ENCODE measurements at regions not wholly inside any gene's neighbourhood (a gene's known extent, or its start where the extent isn't known, plus 50 kb on each side); places are given as distances from the start of the nearest gene placed in this dataset.

DNA sequence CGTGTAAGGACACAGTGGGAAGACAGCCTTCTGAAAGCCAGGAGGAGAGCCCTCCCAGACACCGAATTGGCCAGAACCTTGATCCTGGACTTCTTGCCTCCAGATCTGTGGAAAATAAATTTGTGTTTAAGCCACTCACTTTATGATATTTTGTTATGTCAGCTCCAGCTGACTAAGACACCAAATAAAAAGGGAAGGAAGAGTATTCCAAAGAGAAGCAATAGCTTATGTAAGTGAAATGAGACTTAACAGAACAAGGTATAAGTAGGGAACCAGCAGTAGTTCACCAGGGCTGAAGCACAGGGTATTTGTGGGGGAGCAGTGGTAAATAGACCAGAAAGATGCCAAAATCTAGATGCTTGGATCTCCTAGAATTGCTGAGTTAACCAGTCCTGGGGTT is 94.2 kb upstream of the WLS start:
- H3K79me2 ChIP-seq (ENCODE audit: low read length): no peaks in the 10 kb centered on the region
- ATAC-seq: no peak
- H2AFZ ChIP-seq (ENCODE audit: low read length): no peak overlapping the region
- ChIA-PET CTCF (no interaction called here), POLR2A (ENCODE audit: unreplicated experiment) (interaction anchor here (0.5 kb wide), 1 partner anchor 949 kb away, joined by 3 read pairs; no protein-coding TSS in a partner anchor)
- H3F3A ChIP-seq (ENCODE audit: low read length, unreplicated experiment): no peaks in the 10 kb centered on the region
- TF ChIP-seq EZH2 (IDR thresholded peaks at IDR 0.05; ENCODE audit: low read length, unreplicated experiment) (no peak), CTCF (conservative IDR thresholded peaks at IDR 0.05; ENCODE audit: low read depth, low read length) (no peak), EZH2phosphoT487 (IDR thresholded peaks at IDR 0.05; ENCODE audit: borderline replicate concordance, low read length) (no peak)
- H3K4me3 ChIP-seq (ENCODE audit: low read length): no peak overlapping the region
- no peak overlapping the region for H3K4me2 ChIP-seq (ENCODE audit: low read length)
- no peaks in the 10 kb centered on the region for H3K9me2 ChIP-seq (replicated peaks; ENCODE audit: low read length)
- no peak overlapping the region for H3K9ac ChIP-seq (ENCODE audit: low read length)
- intact Hi-C loops (cut with micrococcal nuclease): no loop called here
- no peak for DNase-seq
- H3K27me3 ChIP-seq (ENCODE audit: low read length): no peaks in the 10 kb centered on the region
- H3K9me3 ChIP-seq (ENCODE audit: low read length): no peaks in the 10 kb centered on the region
- H3K27ac ChIP-seq (ENCODE audit: low read length): no peak overlapping the region
- no peaks in the 10 kb centered on the region for H4K20me1 ChIP-seq (ENCODE audit: low read length)
- H3K4me1 ChIP-seq (ENCODE audit: insufficient read depth, low read length): peaks cover 9% of the 10 kb centered on the region
- BruUV-seq (replicated peaks): no TSS peak
- H3K36me3 ChIP-seq (ENCODE audit: low read depth, low read length): no peaks in the 10 kb centered on the region

DNA sequence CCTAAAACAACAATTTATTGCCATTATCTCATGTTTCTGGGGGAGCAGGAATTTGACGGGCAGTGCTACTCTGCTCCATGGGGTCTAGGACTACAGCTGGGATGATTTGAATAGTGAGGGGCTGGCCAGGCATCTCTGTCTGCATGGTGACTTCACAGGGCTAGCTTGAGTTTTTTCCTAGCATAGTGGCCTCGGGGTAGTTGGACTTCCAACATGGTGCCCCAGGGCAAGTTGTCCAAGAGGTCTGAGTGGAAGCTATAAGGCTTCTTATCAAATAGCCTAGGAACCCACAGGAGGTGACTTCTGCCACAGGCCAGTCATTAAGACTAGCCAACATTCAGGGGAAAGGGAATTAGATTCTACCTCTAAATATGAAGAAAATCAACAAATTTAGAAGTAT is 92.0 kb upstream of the WLS start:
- ATAC-seq: no peak

More for the DNA sequence above, 92.0 kb upstream of the WLS start:
- no peaks in the 10 kb centered on the region for H4K20me1 ChIP-seq (ENCODE audit: low read length)
- intact Hi-C loops (cut with micrococcal nuclease): loop anchor here (5.0 kb wide), 1 partner anchor 92 kb away; the partner anchor contains the start of gene WLS
- no peaks in the 10 kb centered on the region for H3K36me3 ChIP-seq (ENCODE audit: low read depth, low read length)
- no peaks in the 10 kb centered on the region for H3F3A ChIP-seq (ENCODE audit: low read length, unreplicated experiment)
- H3K9me2 ChIP-seq (replicated peaks; ENCODE audit: low read length): no peaks in the 10 kb centered on the region
- H3K27ac ChIP-seq (ENCODE audit: low read length): no peak overlapping the region
- ChIA-PET POLR2A (ENCODE audit: unreplicated experiment) (no interaction called here), CTCF (no interaction called here)
- H2AFZ ChIP-seq (ENCODE audit: low read length): no peak overlapping the region
- H3K9me3 ChIP-seq (ENCODE audit: low read length): no peaks in the 10 kb centered on the region
- no peak overlapping the region for H3K9ac ChIP-seq (ENCODE audit: low read length)
- H3K27me3 ChIP-seq (ENCODE audit: low read length): no peaks in the 10 kb centered on the region
- H3K4me3 ChIP-seq (ENCODE audit: low read length): no peak overlapping the region
- TF ChIP-seq CTCF (conservative IDR thresholded peaks at IDR 0.05; ENCODE audit: low read depth, low read length): no peak
- TF ChIP-seq EZH2phosphoT487 (IDR thresholded peaks at IDR 0.05; ENCODE audit: borderline replicate concordance, low read length): no peak
- no peak for TF ChIP-seq EZH2 (IDR thresholded peaks at IDR 0.05; ENCODE audit: low read length, unreplicated experiment)
- BruUV-seq (replicated peaks): no TSS peak
- H3K79me2 ChIP-seq (ENCODE audit: low read length): no peaks in the 10 kb centered on the region
- no peak for DNase-seq
- H3K4me1 ChIP-seq (ENCODE audit: insufficient read depth, low read length): no peaks in the 10 kb centered on the region
- H3K4me2 ChIP-seq (ENCODE audit: low read length): no peak overlapping the region
